ENCODE measurements at regions not wholly inside any gene's neighbourhood (a gene's known extent, or its start where the extent isn't known, plus 50 kb on each side); places are given as distances from the start of the nearest gene placed in this dataset.
A peak's percentile ranks its signal among the peaks of the same experiment; 100 is the strongest.

- no peak overlapping the region for H2AK5ac ChIP-seq (ENCODE audit: low read length, severe bottlenecking)
- H3K27ac ChIP-seq (ENCODE audit: low read length, poor library complexity, severe bottlenecking), result peak overlapping the region; percentile 12
- H3K4me1 ChIP-seq (ENCODE audit: control insufficient read depth, insufficient read depth, low read depth, low read length), result peaks cover 8% of the 10 kb centered on the region
- peaks cover 0 to 6% of the 10 kb centered on the region in 2 experiments for H3K27me3 ChIP-seq (ENCODE audit: control insufficient read depth in 1 of 2, insufficient read depth in 1 of 2, low read length in 2 of 2)
- no peak for DNase-seq
- no peak overlapping the region for H2BK5ac ChIP-seq (ENCODE audit: low read depth, low read length, poor library complexity, severe bottlenecking)
- H3K23ac ChIP-seq (ENCODE audit: low read length in 2 of 2), result no peak overlapping the region
- 88% methylated on average over 4 of the region's 4 CpGs for WGBS
- no peak overlapping the region for H3K4me3 ChIP-seq (ENCODE audit: insufficient read depth in 1 of 2, low read depth in 1 of 2, low read length in 2 of 2)
- no peak overlapping the region for H2BK15ac ChIP-seq (ENCODE audit: low read depth, poor library complexity, severe bottlenecking)
- H3K36me3 ChIP-seq (ENCODE audit: control insufficient read depth in 1 of 2, insufficient read depth in 2 of 2, low read depth in 1 of 2, low read length in 2 of 2), result no peaks in the 10 kb centered on the region
- no peak overlapping the region for H3K4me2 ChIP-seq (ENCODE audit: low read length, poor library complexity, severe bottlenecking)
- H4K8ac ChIP-seq (ENCODE audit: low read length), result no peak overlapping the region
- H2BK120ac ChIP-seq (ENCODE audit: low read depth, low read length), result no peak overlapping the region
- no peak overlapping the region for H2BK12ac ChIP-seq (ENCODE audit: low read length in 2 of 2)
- no peak overlapping the region for H3K9ac ChIP-seq (ENCODE audit: low read length)
- H3K79me1 ChIP-seq (replicated peaks; ENCODE audit: low read length, poor library complexity, severe bottlenecking), result no peaks in the 10 kb centered on the region
- no peak overlapping the region for H3K18ac ChIP-seq (ENCODE audit: low read depth in 1 of 2, low read length in 2 of 2)
- H3K9me3 ChIP-seq (ENCODE audit: control insufficient read depth, low read length), result no peaks in the 10 kb centered on the region
- no peak overlapping the region for H2AFZ ChIP-seq (ENCODE audit: low read depth, low read length)
- H4K91ac ChIP-seq (ENCODE audit: low read length), result no peak overlapping the region
- H3K4ac ChIP-seq (ENCODE audit: low read depth in 1 of 2, low read length in 2 of 2), result no peak overlapping the region
- no peak overlapping the region for H3K14ac ChIP-seq (ENCODE audit: low read length in 2 of 2)
Observed at GRCh38 chr2:17375262-17375661, 143.0 kb downstream of the RAD51AP2 start.

- no peak overlapping the region for H3K9ac ChIP-seq (ENCODE audit: low read length)
- no peak overlapping the region for H3K4ac ChIP-seq (ENCODE audit: low read depth in 1 of 2, low read length in 2 of 2)
- H3K36me3 ChIP-seq (ENCODE audit: control insufficient read depth in 1 of 2, insufficient read depth in 2 of 2, low read depth in 1 of 2, low read length in 2 of 2), result no peaks in the 10 kb centered on the region
- H3K27me3 ChIP-seq (ENCODE audit: control insufficient read depth in 1 of 2, insufficient read depth in 1 of 2, low read length in 2 of 2), result peaks cover 0 to 6% of the 10 kb centered on the region in 2 experiments
- H3K4me2 ChIP-seq (ENCODE audit: low read length, poor library complexity, severe bottlenecking), result no peak overlapping the region
- DNase-seq, result no peak
- no peaks in the 10 kb centered on the region for H3K9me3 ChIP-seq (ENCODE audit: control insufficient read depth, low read length)
- WGBS, result no CpG with 5 or more reads among the region's 1 CpG
- no peak overlapping the region for H2BK120ac ChIP-seq (ENCODE audit: low read depth, low read length)
- H2BK12ac ChIP-seq (ENCODE audit: low read length in 2 of 2), result no peak overlapping the region
- no peak overlapping the region for H3K4me3 ChIP-seq (ENCODE audit: insufficient read depth in 1 of 2, low read depth in 1 of 2, low read length in 2 of 2)
- no peak overlapping the region for H2BK5ac ChIP-seq (ENCODE audit: low read depth, low read length, poor library complexity, severe bottlenecking)
- no peak overlapping the region for H2AK5ac ChIP-seq (ENCODE audit: low read length, severe bottlenecking)
- H3K23ac ChIP-seq (ENCODE audit: low read length in 2 of 2), result no peak overlapping the region
- H3K4me1 ChIP-seq (ENCODE audit: control insufficient read depth, insufficient read depth, low read depth, low read length), result peaks cover 8% of the 10 kb centered on the region
- H2AFZ ChIP-seq (ENCODE audit: low read depth, low read length), result no peak overlapping the region
- H4K8ac ChIP-seq (ENCODE audit: low read length), result no peak overlapping the region
- H2BK15ac ChIP-seq (ENCODE audit: low read depth, poor library complexity, severe bottlenecking), result no peak overlapping the region
- H3K14ac ChIP-seq (ENCODE audit: low read length in 2 of 2), result no peak overlapping the region
- no peak overlapping the region for H4K91ac ChIP-seq (ENCODE audit: low read length)
- H3K18ac ChIP-seq (ENCODE audit: low read depth in 1 of 2, low read length in 2 of 2), result no peak overlapping the region
- H3K27ac ChIP-seq (ENCODE audit: low read length, poor library complexity, severe bottlenecking), result peak overlapping the region; percentile 80
- no peaks in the 10 kb centered on the region for H3K79me1 ChIP-seq (replicated peaks; ENCODE audit: low read length, poor library complexity, severe bottlenecking)
Observed at GRCh38 chr2:17373741-17374140, 144.5 kb downstream of the RAD51AP2 start.

- no peak overlapping the region for H3K23ac ChIP-seq (ENCODE audit: low read length in 2 of 2)
- no peak overlapping the region for H4K8ac ChIP-seq (ENCODE audit: low read length)
- no peak overlapping the region for H2BK12ac ChIP-seq (ENCODE audit: low read length in 2 of 2)
- no peak overlapping the region for H3K4ac ChIP-seq (ENCODE audit: low read depth in 1 of 2, low read length in 2 of 2)
- H2AK5ac ChIP-seq (ENCODE audit: low read length, severe bottlenecking), result peak overlapping the region; percentile 85
- H3K27ac ChIP-seq (ENCODE audit: low read length, poor library complexity, severe bottlenecking), result peak overlapping the region; percentile 80
- peaks cover 0 to 6% of the 10 kb centered on the region in 2 experiments for H3K27me3 ChIP-seq (ENCODE audit: control insufficient read depth in 1 of 2, insufficient read depth in 1 of 2, low read length in 2 of 2)
- no peaks in the 10 kb centered on the region for H3K9me3 ChIP-seq (ENCODE audit: control insufficient read depth, low read length)
- no peak overlapping the region for H4K91ac ChIP-seq (ENCODE audit: low read length)
- DNase-seq, result no peak
- H3K14ac ChIP-seq (ENCODE audit: low read length in 2 of 2), result no peak overlapping the region
- H3K18ac ChIP-seq (ENCODE audit: low read depth in 1 of 2, low read length in 2 of 2), result no peak overlapping the region
- peaks cover 8% of the 10 kb centered on the region for H3K4me1 ChIP-seq (ENCODE audit: control insufficient read depth, insufficient read depth, low read depth, low read length)
- no peak overlapping the region for H3K9ac ChIP-seq (ENCODE audit: low read length)
- no peak overlapping the region for H2BK120ac ChIP-seq (ENCODE audit: low read depth, low read length)
- H3K79me1 ChIP-seq (replicated peaks; ENCODE audit: low read length, poor library complexity, severe bottlenecking), result no peaks in the 10 kb centered on the region
- WGBS, result 68% methylated on average over 3 of the region's 3 CpGs
- no peak overlapping the region for H2BK15ac ChIP-seq (ENCODE audit: low read depth, poor library complexity, severe bottlenecking)
- peak overlapping the region; percentile 60 for H2BK5ac ChIP-seq (ENCODE audit: low read depth, low read length, poor library complexity, severe bottlenecking)
- H2AFZ ChIP-seq (ENCODE audit: low read depth, low read length), result no peak overlapping the region
- no peaks in the 10 kb centered on the region for H3K36me3 ChIP-seq (ENCODE audit: control insufficient read depth in 1 of 2, insufficient read depth in 2 of 2, low read depth in 1 of 2, low read length in 2 of 2)
- no peak overlapping the region for H3K4me3 ChIP-seq (ENCODE audit: insufficient read depth in 1 of 2, low read depth in 1 of 2, low read length in 2 of 2)
- no peak overlapping the region for H3K4me2 ChIP-seq (ENCODE audit: low read length, poor library complexity, severe bottlenecking)
Observed at GRCh38 chr2:17373041-17373440, 145.2 kb downstream of the RAD51AP2 start.

GRCh38 chr2:17363846-17364245 lies 154.4 kb downstream of the RAD51AP2 start:
- no peak overlapping the region for H2BK12ac ChIP-seq (ENCODE audit: low read length in 2 of 2)
- no peak overlapping the region for H3K9ac ChIP-seq (ENCODE audit: low read length)
- H3K27me3 ChIP-seq (ENCODE audit: control insufficient read depth in 1 of 2, insufficient read depth in 1 of 2, low read length in 2 of 2), result no peaks in the 10 kb centered on the region
- H4K8ac ChIP-seq (ENCODE audit: low read length), result no peak overlapping the region
- no peak overlapping the region for H3K23ac ChIP-seq (ENCODE audit: low read length in 2 of 2)
- H2BK5ac ChIP-seq (ENCODE audit: low read depth, low read length, poor library complexity, severe bottlenecking), result no peak overlapping the region
- H4K91ac ChIP-seq (ENCODE audit: low read length), result no peak overlapping the region
- no peak overlapping the region for H3K4ac ChIP-seq (ENCODE audit: low read depth in 1 of 2, low read length in 2 of 2)
- no peaks in the 10 kb centered on the region for H3K4me1 ChIP-seq (ENCODE audit: control insufficient read depth, insufficient read depth, low read depth, low read length)
- peak overlapping the region; percentile 48 for H2AK5ac ChIP-seq (ENCODE audit: low read length, severe bottlenecking)
- no peaks in the 10 kb centered on the region for H3K36me3 ChIP-seq (ENCODE audit: control insufficient read depth in 1 of 2, insufficient read depth in 2 of 2, low read depth in 1 of 2, low read length in 2 of 2)
- H3K4me2 ChIP-seq (ENCODE audit: low read length, poor library complexity, severe bottlenecking), result no peak overlapping the region
- no peaks in the 10 kb centered on the region for H3K9me3 ChIP-seq (ENCODE audit: control insufficient read depth, low read length)
- H2AFZ ChIP-seq (ENCODE audit: low read depth, low read length), result no peak overlapping the region
- H2BK120ac ChIP-seq (ENCODE audit: low read depth, low read length), result no peak overlapping the region
- no peaks in the 10 kb centered on the region for H3K79me1 ChIP-seq (replicated peaks; ENCODE audit: low read length, poor library complexity, severe bottlenecking)
- DNase-seq, result no peak
- no peak overlapping the region for H3K18ac ChIP-seq (ENCODE audit: low read depth in 1 of 2, low read length in 2 of 2)
- H2BK15ac ChIP-seq (ENCODE audit: low read depth, poor library complexity, severe bottlenecking), result no peak overlapping the region
- no peak overlapping the region for H3K27ac ChIP-seq (ENCODE audit: low read length, poor library complexity, severe bottlenecking)
- no peak overlapping the region for H3K4me3 ChIP-seq (ENCODE audit: insufficient read depth in 1 of 2, low read depth in 1 of 2, low read length in 2 of 2)
- H3K14ac ChIP-seq (ENCODE audit: low read length in 2 of 2), result no peak overlapping the region

Data from mesenchymal stem cell (in vitro differentiated cells and primary cell).